HG02678 (cell line): ENCODE measurements at regions not wholly inside any gene's neighbourhood (a gene's known extent, or its start where the extent isn't known, plus 50 kb on each side); places are given as distances from the start of the nearest gene placed in this dataset.
"Not testable (repeated sequence)": the region's sequence is repeated elsewhere in the genome, so short reads cannot be mapped to it uniquely, and the experiment has no call there.

Experiments used
- ATAC-seq: cut with Tn5 transposase; IDR thresholded peaks from one replicate; pipeline ENCODE4 v1.9.1; 2021; ENCODE audit warnings: mild to moderate bottlenecking, moderate library complexity; ENCODE audit not compliant: unreplicated experiment

DNA sequence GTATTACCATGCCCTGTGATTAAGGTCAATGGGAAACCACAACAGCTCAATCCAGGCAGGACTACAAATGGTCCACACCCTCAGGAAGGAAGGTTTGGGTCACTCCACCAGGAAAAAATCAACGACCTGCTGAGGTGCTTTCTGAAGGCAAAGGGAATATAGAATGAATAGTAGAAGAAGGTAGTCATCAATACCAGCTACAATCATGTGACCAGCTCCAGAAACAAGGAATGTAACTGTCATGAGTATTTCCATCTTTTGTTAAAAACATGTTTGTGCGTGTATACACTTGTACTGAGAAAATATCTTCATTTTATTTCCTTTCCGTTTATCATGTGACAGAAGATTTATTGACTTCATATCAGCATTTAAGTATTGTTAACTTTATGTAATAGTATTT is 2028.6 kb upstream of the PCDH20 start:
- ATAC-seq, result not testable (repeated sequence)

DNA sequence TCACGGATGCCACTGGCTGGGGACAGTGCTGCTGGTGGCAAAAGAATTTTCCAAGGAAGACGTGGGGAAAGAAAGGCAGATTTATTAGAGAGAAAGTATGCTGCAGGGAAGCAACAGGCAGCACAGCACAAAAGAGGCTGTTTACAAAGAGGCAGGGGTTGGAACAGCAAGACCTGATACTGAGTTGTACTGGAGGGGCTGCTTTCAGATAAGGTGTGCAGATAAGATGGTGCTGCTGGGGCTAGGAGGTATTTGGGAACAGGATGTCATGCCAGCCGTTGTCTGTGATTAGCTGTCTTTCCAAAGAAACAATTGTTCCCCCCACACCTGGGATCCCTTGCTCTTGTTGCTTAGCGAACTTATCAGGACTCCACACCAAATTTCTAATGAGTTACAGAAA is 2023.3 kb upstream of the PCDH20 start:
- no peak for ATAC-seq

DNA sequence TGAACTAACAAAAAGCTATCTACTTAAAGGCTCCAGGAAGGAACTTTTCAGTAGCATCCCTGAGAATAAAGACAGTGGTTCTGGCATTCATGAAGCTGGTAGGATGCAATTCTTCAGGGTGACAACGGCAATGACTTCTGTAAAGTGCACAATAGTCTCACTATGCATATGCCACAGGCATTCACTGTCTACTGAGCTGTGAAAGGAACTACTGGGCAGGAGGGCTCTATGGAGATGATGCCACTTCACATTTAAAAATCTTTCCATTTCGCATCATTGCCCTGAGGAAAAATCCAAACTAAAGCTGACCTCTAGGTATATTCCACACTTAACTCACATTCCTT is 2020.6 kb upstream of the PCDH20 start:
- ATAC-seq, result no peak

DNA sequence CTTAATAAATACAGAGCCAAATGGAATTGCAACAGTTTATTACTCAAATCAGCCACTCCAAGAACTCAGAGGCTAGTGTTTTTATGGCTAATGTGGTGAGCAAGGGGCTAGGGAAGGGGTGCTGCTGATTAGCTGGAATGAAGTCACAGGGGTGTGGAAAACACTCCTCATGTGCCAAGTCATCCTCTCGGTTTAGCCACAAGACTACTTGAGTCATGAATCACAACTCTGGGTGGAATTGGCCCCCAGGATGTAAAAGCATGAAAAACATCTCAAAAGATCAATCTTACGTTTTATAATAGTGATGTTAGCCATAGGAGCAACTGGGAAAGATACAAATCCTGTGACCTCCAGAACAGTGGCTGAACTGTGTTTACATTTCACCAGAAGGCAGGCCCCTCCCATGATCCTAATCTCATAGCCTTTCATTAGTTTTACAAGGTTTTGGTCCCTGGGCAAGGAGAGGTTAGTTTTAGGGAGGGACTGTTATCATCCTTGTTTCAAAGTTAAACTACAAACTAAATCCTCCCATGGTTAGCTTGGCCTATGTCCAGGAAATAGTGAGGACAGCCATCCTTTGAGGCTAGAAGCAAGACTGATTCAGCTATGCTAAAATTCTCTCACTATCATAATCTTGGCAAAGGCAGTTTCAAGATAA is 2020.1 kb upstream of the PCDH20 start:
- ATAC-seq, result no peak

DNA sequence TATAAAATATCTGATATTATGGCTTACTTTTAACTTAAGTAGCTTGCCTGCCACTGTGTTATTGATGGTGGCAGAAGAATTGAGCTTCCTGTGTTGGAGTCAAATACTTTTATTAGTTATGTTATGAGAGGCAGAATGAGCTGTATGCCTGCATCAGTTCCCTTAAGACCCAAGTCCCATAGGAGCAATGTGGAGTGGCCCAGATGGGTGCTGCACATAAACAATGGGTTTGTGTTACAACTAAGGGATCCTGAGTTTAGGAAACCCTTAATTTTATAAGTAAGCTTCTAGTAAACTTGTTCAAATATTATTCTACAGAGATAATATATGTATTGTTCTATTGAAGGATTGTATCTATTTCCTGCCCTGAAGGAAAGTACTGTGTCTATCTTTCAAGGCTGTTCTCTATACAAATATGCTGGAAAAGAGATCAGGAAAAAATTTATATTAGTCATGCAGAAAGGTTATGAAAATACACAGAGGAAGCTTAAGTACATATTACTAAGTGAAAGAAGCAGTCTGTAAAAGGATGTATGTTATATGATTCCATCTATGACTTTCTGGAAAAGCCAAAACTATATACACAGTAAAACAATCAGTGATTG is 2018.0 kb upstream of the PCDH20 start:
- no peak for ATAC-seq

DNA sequence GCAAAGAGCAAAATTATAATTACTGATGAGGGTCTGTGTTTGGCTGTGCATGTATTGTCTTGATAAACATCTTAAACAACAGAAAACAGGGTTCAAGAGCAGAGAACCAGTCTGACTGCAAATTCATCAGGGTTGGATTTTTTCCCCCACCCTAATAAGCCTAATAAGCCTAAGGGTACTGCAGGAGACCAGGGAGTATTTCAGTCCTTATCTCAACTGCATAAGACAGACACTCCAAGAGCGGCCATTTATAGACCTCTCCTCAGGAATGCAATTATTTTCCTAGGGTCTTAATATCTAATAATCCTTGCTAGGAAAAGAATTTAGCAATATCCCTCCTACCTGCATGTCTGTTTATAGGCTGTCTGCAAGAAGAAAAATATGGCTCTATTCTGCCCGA is 2011.5 kb upstream of the PCDH20 start:
- ATAC-seq, result no peak

DNA sequence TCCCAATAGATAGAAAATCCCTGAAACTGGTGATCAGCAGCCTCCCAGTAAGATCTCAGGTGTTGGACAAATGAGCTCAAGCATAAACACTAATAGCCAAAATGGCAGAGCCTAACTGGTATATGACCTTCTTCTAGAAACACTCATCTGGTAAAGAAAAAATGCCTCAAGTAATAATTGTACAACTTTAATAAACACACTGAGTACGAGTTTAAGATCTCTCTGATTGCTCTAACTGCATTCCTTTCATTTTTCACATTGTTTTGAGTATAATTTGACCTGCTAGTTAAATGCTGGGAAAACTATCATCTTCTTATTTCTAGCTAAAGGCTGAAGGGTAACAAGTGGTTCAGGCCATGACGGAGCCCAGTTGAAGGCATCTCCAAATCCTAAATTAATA is 2009.5 kb upstream of the PCDH20 start:
- no peak for ATAC-seq

DNA sequence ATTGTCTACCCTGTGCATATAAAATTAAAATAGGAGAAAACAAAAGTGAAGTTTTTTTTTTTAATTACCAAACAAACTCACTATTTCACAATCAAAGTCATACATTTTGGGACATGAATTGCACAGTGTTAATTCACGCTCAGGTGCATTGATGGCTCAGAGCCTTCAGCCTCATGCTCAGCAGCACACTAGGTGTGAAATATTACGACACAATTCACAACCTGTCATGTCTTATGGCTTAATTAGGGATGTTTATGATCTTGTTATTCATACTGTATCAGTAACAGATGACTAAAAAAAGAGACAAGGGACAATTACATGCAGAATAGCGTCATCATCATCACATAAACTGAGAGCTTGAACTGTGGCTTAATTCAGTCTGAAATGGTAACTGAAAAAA is 2005.5 kb upstream of the PCDH20 start:
- ATAC-seq, result no peak

DNA sequence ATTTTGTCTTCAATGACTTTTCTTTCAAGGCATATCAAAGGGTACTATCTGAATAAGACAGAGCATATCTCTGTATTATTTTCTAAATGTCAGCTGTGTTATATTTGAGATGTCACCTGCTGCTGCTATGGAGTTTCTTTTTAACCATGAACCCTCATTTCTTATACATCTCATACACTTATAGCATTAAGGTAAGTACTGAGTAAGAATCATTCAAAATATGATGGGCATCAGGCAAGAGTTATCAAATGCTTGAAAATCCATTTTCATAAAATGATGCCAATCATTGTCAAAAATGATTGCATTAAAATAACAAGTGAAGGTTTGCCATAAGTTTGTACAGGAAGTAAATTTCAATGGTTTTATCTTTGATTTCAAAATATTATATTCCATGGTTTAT is 2005.0 kb upstream of the PCDH20 start:
- ATAC-seq, result no peak

DNA sequence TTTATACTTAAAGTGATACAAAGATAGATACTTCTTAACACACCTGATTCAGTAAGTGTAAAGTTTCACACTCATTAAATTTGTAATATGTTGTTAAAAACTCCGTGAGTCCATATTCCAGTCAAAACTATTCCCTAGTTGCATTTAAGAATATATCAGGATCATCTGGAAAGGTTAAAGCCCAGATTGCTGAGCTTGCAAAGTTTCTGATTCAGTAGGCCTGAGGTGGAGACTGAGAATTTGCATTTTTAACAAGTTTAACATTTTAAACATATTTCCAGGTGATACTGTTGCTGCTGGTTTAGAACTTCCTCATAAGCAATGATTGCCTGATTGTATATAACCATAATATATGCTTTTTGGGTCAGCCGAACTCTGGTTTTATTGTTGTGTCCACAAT is 1998.6 kb upstream of the PCDH20 start:
- ATAC-seq, result no peak

DNA sequence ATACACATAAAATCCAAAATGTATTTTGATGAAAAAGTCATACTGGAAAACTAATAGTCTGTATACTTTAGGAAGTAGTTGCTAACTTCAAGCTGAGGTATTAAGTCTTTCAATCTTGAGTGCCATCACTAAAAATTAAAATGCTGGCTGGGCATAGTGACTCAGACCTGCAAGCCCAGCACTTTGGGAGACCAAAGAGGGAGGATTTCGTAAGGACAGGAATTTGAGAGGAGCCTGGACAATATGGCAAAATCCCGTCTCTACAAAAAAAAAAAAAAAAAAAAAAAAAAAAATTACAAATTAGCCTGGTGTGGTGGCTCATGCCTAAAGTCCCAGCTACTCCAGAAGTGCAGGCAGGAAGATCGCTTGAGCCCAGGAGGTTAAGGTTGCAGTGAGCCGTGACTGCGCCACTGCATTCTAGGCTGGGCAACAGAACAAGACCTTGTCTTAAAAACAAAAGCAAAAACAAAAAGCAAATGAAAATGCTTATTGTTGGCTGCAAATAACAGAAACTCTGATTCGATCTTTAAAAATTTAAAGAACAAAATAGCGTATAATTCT is 1994.2 kb upstream of the PCDH20 start:
- ATAC-seq, result no peak

DNA sequence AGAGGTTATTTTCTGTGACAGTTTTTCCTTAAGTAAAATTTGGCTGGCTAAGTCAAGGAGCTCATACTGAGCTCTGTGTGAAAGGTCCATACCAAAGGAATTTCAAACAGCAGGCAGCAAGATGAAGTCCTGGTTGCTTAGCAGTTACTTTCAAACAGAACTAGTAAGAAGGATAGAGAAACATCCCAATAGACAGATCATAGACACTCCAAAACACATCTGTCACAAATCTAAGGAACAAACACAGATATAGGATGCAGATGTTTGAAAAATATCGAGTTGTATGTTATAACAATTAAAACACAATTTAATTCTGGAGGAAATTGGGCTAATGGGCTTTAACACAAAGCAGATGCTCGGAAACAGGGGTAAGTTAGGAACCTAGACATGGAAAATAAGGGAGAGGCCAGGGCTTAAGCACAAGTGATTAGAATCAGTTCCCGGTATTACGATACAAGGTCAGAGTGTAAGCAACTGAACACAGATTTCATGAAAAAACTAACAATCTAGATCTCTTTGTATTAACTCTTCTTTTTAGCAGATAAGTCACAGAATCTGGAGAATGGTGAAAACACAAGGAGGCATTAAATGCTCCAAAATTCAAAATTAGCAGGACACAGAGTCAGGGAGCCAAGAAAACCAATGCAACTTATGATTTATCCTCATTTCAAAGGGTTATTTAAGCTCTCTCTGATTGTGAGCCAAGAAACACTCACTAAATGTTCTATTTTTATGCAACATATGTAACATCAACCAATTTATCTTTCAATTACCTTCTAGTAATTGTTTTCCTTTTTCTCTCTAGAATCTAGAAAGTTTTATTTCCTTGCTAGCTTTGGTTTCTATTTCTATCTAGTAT is 1992.9 kb upstream of the PCDH20 start:
- no peak for ATAC-seq

DNA sequence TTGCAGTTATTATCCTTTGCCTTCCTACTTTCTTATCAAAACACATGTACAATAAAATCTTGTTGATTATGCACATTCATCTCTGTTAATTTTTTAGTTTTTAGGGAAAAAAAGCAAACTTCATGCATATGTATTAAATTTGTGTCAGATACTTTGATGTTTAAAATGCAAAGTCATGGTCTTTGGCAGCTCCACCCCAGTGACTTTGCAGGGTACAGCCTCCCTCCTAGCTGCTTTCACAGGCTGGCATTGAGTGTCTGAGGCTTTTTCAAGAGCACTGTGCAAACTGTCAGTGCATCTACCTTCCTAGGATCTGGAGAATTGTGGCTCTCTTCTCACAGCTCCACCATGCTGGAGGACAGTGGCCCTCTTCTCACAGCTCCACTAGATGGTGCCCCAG is 1988.1 kb upstream of the PCDH20 start:
- ATAC-seq, result no peak

DNA sequence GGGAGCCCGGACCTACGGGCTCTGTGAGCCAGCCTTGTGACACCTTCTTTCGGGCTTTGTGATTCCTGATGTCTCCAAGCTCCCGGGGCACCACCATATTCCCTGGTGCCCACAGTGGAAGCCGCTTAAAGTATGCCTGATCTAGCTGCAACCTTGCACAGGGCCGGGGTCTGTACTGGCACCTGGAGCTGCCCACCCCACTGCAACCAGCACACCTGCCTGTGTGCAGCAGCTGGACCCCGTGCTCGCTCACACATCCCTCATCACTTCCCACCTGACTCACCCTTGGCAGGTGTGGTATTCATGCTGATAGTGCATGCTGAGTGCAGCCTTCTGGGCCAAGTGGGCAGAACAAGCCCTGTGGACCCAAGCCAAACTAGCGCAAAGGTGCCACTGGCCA is 1981.1 kb upstream of the PCDH20 start:
- ATAC-seq, result no peak

DNA sequence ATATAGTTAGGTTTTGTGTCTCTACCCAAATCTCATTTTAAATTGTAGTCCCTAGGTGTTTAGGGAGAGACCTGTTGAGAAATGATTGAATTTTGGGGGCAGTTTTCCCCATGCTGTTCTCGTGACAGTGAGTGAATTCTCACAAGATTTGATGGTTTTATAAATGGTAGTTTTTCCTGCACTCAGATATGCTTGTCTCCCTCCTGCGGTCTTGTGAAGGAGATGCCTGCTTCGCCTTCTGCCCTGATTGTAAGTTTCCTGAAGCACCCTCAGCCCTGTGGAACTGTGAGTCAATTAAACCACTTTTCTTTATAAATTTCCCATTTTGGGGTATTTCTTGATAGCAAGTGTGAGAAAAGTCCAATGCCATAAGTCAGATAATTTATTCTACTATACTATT is 1977.5 kb upstream of the PCDH20 start:
- no peak for ATAC-seq

DNA sequence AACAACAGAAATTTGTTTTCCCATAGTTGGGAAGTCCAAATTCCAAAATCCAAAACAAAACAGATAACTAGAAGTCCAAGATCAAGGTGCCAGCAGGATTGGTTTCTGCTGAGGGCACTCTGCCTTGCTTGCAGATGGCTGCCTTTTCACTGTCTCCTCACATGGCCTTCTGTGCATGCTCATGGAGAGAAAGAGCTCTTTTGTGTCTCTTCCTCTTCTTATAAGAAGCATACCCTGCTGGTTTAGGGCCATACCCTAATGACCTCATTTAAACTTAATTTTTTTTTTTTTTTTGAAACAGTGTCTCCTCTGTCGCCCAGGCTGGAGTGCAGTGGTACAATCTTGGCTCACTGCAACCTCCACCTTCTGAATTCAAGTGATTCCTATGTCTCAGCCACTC is 1974.1 kb upstream of the PCDH20 start:
- no peak for ATAC-seq

DNA sequence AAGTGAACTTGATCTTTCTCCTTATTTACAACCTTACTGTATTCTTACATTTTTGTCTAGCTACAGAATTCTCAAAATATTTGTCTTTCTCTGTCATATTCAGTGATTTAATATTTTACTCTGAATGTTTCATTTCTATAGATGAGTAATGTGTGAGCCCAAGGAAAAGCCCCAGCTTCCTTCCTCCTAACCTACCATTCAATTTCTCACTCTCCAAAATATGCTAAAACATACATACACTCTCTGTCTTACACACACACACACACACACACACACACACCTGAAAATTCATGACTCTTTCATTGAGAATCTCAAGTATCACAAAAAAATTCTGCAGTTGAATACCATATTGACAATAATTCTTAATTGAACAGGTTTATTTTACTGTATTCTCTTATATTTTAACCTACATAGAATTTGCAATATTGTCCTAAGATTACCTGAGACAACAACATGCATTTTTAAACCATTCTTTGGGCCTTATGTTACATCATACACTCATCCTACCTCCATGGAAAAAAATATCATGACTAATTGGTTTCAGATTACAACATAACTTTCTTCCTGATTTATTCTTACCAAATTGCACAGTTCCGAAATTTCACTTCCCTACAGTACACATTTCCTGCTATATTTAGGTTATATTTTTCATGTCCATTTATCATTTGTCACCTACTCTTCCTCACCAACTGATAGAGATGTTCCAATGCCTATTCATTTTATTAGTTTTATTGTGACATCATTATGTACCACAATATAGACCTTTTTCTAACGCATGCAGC is 1965.6 kb upstream of the PCDH20 start:
- no peak for ATAC-seq

DNA sequence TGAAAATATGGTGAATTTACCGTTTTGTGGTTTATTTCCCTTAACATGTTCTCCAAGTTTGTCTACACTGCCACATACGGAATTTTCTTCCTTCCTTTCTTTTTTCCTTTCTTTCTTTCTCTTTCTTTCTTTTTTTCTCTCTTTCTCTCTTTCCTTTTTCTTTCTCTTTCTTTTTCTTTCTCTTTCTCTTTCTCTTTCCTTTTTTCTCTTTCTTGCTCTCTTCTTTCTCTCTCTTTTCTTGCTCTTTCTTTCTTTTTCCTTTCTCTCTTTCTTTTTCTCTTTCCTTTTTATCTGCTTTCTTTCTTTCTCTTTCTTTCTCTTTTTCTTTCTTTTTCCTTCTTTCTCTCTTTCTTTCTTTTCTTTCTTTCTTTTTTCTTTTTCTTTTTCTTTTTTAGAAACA is 1962.3 kb upstream of the PCDH20 start:
- ATAC-seq, result no peak

DNA sequence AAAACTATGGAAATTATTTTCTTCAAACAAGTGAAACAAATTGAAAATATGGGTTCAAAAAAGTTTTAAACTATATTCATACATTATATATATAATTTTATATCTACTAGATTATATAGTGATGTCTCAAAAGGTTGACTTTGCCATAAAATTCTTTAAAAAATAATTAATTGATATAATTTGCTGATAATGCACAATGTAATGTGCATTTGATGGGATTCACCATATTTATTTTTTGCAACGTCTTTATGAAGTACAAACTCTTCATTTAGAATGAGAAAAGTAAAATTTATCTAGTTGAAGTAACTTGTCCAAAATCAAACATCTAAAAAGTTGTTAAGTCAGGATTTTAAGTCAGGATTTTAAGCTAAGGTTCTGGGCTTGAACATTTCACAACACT is 1954.5 kb upstream of the PCDH20 start:
- ATAC-seq, result no peak

DNA sequence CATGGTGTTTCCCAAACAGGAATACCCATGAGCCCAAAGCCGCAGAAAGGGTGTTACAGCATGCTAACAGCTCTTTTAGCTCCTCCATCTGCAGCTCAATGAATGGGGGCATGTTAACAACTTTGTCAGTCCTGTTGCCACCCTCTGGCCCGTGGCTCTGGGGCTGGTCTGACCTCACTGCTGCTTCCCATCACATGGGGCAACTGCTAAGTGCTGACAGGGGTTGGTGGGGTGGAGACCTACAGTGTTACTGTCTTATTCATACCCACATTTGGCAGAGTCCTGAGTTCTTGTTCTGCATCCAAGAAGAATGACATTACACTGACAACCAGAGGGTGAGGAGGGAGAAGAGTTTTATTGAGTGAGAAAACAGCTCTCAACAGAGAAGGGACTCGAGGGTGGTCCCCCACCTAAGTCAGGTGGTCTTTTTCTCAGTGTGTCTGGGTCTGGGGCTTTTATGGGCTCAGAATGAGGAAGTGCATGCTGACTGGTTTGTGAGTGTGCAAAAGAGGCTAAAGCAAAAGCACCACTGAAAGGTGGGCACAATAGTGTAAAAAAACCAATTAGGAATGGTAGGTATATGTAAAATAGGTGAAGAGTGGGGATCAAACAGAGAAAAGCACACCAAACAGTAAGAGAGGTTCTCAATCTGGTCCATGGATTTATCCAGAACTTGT is 1952.0 kb upstream of the PCDH20 start:
- no peak for ATAC-seq

DNA sequence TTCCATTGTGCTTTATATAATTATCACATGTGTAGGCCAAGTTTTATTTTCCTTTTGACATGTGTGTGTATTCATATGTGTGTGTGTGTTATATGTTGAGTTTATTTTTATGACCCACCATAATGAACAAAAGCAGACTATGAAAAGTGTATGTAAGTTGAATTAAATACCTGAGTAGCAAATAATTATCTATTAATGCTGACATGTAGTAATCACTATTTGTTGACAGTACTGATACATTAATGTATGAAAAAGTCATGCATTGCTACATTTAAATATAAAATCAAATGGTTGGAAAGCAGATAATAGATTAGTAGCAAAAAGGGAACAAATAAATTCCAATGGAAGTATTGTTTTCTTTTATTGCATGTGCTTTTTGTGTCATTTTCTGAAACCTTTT is 1948.5 kb upstream of the PCDH20 start:
- ATAC-seq, result no peak
